SU-DHL-6 (cell line): ENCODE measurements at regions not wholly inside any gene's neighbourhood (a gene's known extent, or its start where the extent isn't known, plus 50 kb on each side); places are given as distances from the start of the nearest gene placed in this dataset.

Experiments
- H2AFZ ChIP-seq: fragments of 200-600 bp; sonication (generic); 2 replicates; pipeline ENCODE4 v1.6.1; 2014; ENCODE audit warnings: low read depth, mild to moderate bottlenecking, moderate library complexity, mixed read lengths, antibody characterized with exemption, low read length; ENCODE audit not compliant: severe bottlenecking
- H3F3A ChIP-seq: fragments of 200-600 bp; shearing (Covaris generic); 2 replicates; pipeline ENCODE4 v1.6.0; 2016; ENCODE audit warnings: antibody characterized with exemption, mild to moderate bottlenecking; ENCODE audit not compliant: insufficient read depth
- H3K27ac ChIP-seq: fragments of 200-600 bp; sonication (generic); 2 replicates; pipeline ENCODE4 v1.5.1; 2016; ENCODE audit warnings: low read depth, mild to moderate bottlenecking, low read length, moderate library complexity, mixed read lengths
- H3K27me3 ChIP-seq: fragments of 200-600 bp; sonication (generic), shearing (Covaris generic); 2 replicates; pipeline ENCODE4 v1.6.0; 2014; ENCODE audit warnings: mild to moderate bottlenecking, low read length
- H3K36me3 ChIP-seq: fragments of 200-600 bp; sonication (generic); 2 replicates; pipeline ENCODE4 v1.6.1; 2014; ENCODE audit warnings: mild to moderate bottlenecking, low read length, mixed read lengths
- H3K4me2 ChIP-seq: fragments of 300-600, 200-600 bp; shearing (Covaris generic), sonication (generic); 2 replicates; pipeline ENCODE4 v1.6.0; 2014; ENCODE audit warnings: low read length, low read depth, mild to moderate bottlenecking; ENCODE audit not compliant: poor library complexity, severe bottlenecking
- H3K4me3 ChIP-seq: fragments of 200-600 bp; sonication (generic); 2 replicates; pipeline ENCODE4 v1.5.1; 2014; ENCODE audit warnings: antibody characterized with exemption, low read length, mild to moderate bottlenecking, mixed read lengths; ENCODE audit not compliant: insufficient read depth, poor library complexity, severe bottlenecking
- H3K79me2 ChIP-seq: fragments of 200-600 bp; sonication (generic); 2 replicates; pipeline ENCODE4 v1.6.1; 2014; ENCODE audit warnings: mild to moderate bottlenecking, low read length, moderate library complexity; ENCODE audit not compliant: insufficient read depth
- H3K9ac ChIP-seq: fragments of 200-600 bp; sonication (generic); 2 replicates; pipeline ENCODE4 v1.7.0; 2014; ENCODE audit warnings: mild to moderate bottlenecking, low read length
- H3K9me2 ChIP-seq: fragments of 200-600 bp; sonication (generic); replicated peaks from 2 replicates; pipeline ENCODE4 v1.6.1; 2014; ENCODE audit warnings: low read length; ENCODE audit not compliant: insufficient read depth
- H3K9me3 ChIP-seq: fragments of 200-600 bp; sonication (generic); 2 replicates; pipeline ENCODE4 v1.6.1; 2014; ENCODE audit warnings: low read length, mixed read lengths; ENCODE audit not compliant: insufficient read depth
- H4K20me1 ChIP-seq: fragments of 200-600 bp; sonication (generic); 2 replicates; pipeline ENCODE4 v1.6.1; 2014; ENCODE audit warnings: low read depth, mild to moderate bottlenecking, antibody characterized with exemption, low read length, moderate library complexity, mixed read lengths
- CTCF ChIP-seq: fragments of 200-600 bp; sonication (generic); IDR thresholded peaks from one replicate; pipeline ENCODE4 v1.5.1; 2017; ENCODE audit warnings: antibody characterized with exemption, mild to moderate bottlenecking, low read length, moderate library complexity; ENCODE audit not compliant: insufficient read depth, poor library complexity, severe bottlenecking
- EZH2phosphoT487 ChIP-seq: fragments of 200-600 bp; sonication (generic), shearing (Covaris generic); conservative IDR thresholded peaks from 2 replicates; pipeline ENCODE4 v1.6.1; 2018; ENCODE audit warnings: mild to moderate bottlenecking, antibody characterized with exemption, low read length, moderate library complexity, mixed read lengths

- H3K9me2 ChIP-seq, result no peaks in the 10 kb centered on the region
- peak overlapping the region; percentile 35 for H3K4me3 ChIP-seq
- H3K36me3 ChIP-seq, result peaks cover 12% of the 10 kb centered on the region; the same call in 1 of the 2 replicates
- peak overlapping the region; percentile 70 for H2AFZ ChIP-seq
- no peaks in the 10 kb centered on the region for H4K20me1 ChIP-seq
- H3K27me3 ChIP-seq, result no peaks in the 10 kb centered on the region
- H3K4me2 ChIP-seq, result peak overlapping the region; percentile 37
- H3K9me3 ChIP-seq, result peaks cover 13% of the 10 kb centered on the region; the same call in 1 of the 2 replicates
- peaks cover 32% of the 10 kb centered on the region for H3F3A ChIP-seq
- H3K27ac ChIP-seq, result peak overlapping the region; percentile 85
- TF ChIP-seq EZH2phosphoT487 (no peak), CTCF (no peak)
- H3K9ac ChIP-seq, result no peak overlapping the region
- no peaks in the 10 kb centered on the region for H3K79me2 ChIP-seq
Measured at GRCh38 chr3:67082533-67083024, 84.5 kb downstream of the KBTBD8 start.

- H3K27me3 ChIP-seq, result no peaks in the 10 kb centered on the region
- no peaks in the 10 kb centered on the region for H3K79me2 ChIP-seq
- no peak for TF ChIP-seq EZH2phosphoT487
- no peak for TF ChIP-seq CTCF
- no peaks in the 10 kb centered on the region for H4K20me1 ChIP-seq
- H3K36me3 ChIP-seq, result peaks cover 12% of the 10 kb centered on the region; the same call in 1 of the 2 replicates
- peak overlapping the region; percentile 35 for H3K4me3 ChIP-seq
- H3K9me3 ChIP-seq, result peaks cover 18% of the 10 kb centered on the region; the same call in 1 of the 2 replicates
- peaks cover 28% of the 10 kb centered on the region for H3F3A ChIP-seq
- H3K27ac ChIP-seq, result peak overlapping the region; percentile 85
- no peaks in the 10 kb centered on the region for H3K9me2 ChIP-seq
- peak overlapping the region; percentile 37 for H3K4me2 ChIP-seq
- H2AFZ ChIP-seq, result peak overlapping the region; percentile 70
- no peak overlapping the region for H3K9ac ChIP-seq
Measured at GRCh38 chr3:67083277-67083676, 85.2 kb downstream of the KBTBD8 start.

- Histone ChIP-seq H4K20me1 (no peaks in the 10 kb centered on the region), H3K9ac (no peak overlapping the region), H2AFZ (no peak overlapping the region), H3K4me2 (no peak overlapping the region), H3K9me3 (peaks cover 18% of the 10 kb centered on the region; the same call in 1 of the 2 replicates), H3K27me3 (no peaks in the 10 kb centered on the region), H3K79me2 (no peaks in the 10 kb centered on the region), H3K4me3 (no peak overlapping the region), H3F3A (no peaks in the 10 kb centered on the region), H3K27ac (no peak overlapping the region), H3K36me3 (peaks cover 12% of the 10 kb centered on the region; the same call in 1 of the 2 replicates), H3K9me2 (no peaks in the 10 kb centered on the region)
- TF ChIP-seq EZH2phosphoT487 (no peak), CTCF (no peak)
Measured at GRCh38 chr3:67087788-67088187, 89.7 kb downstream of the KBTBD8 start.
